SJSA1 (cell line): ENCODE measurements at regions not wholly inside any gene's neighbourhood (a gene's known extent, or its start where the extent isn't known, plus 50 kb on each side); places are given as distances from the start of the nearest gene placed in this dataset.

Source experiments
- DNase-seq, 2 experiments: peaks; one replicate each; pipeline ENCODE4 v3.0.0-alpha.2; 2015 to 2020; ENCODE audit warnings: low spot score in 2 of 2, low read depth in 1 of 2
- H3K27ac ChIP-seq: fragments of 250-450 bp; sonication (Bioruptor Pico); 2 replicates; pipeline ENCODE4 v1.5.1; 2020; ENCODE audit warnings: mild to moderate bottlenecking, moderate library complexity
- H3K27me3 ChIP-seq: fragments of 250-450 bp; sonication (Bioruptor Pico); replicated peaks from 2 replicates; pipeline ENCODE4 v1.5.1; 2020; ENCODE audit warnings: mild to moderate bottlenecking, moderate library complexity
- H3K36me3 ChIP-seq: fragments of 250-450 bp; sonication (Bioruptor Pico); 2 replicates; pipeline ENCODE4 v1.5.1; 2020; ENCODE audit warnings: mild to moderate bottlenecking
- H3K4me1 ChIP-seq: fragments of 250-450 bp; sonication (Bioruptor Pico); replicated peaks from 2 replicates; pipeline ENCODE4 v1.6.1; 2021; ENCODE audit warnings: mild to moderate bottlenecking
- H3K4me3 ChIP-seq: fragments of 250-450 bp; sonication (Bioruptor Pico); 2 replicates; pipeline ENCODE4 v1.5.1; 2020; ENCODE audit warnings: mild to moderate bottlenecking
- H3K9me3 ChIP-seq: fragments of 250-450 bp; sonication (Bioruptor Pico); replicated peaks from 2 replicates; pipeline ENCODE4 v1.5.1; 2020; ENCODE audit warnings: mild to moderate bottlenecking

DNA sequence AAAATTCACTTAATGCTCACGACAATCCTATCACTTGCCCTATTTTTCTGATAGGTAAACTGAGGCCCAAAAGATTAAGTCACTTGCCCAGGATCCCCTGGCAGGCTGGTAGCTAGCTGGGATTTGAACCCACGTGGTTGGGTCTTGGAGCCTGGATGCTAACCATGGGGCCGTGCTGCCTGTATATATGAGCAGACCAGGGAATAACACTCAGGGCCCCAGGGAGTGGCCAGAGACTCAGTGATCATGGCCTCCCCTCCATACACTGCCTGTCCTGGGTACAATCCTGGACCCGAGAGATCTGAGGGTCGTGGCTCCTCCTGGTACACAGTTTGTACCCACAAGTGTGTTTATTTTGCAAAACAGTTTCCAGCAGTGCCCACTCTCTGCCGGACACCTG is 116.9 kb upstream of the PTPN1 start:
- Histone ChIP-seq H3K27ac (no peak overlapping the region), H3K9me3 (no peaks in the 10 kb centered on the region), H3K4me1 (no peaks in the 10 kb centered on the region), H3K27me3 (no peaks in the 10 kb centered on the region), H3K4me3 (no peak overlapping the region), H3K36me3 (no peaks in the 10 kb centered on the region)
- no peak for DNase-seq

DNA sequence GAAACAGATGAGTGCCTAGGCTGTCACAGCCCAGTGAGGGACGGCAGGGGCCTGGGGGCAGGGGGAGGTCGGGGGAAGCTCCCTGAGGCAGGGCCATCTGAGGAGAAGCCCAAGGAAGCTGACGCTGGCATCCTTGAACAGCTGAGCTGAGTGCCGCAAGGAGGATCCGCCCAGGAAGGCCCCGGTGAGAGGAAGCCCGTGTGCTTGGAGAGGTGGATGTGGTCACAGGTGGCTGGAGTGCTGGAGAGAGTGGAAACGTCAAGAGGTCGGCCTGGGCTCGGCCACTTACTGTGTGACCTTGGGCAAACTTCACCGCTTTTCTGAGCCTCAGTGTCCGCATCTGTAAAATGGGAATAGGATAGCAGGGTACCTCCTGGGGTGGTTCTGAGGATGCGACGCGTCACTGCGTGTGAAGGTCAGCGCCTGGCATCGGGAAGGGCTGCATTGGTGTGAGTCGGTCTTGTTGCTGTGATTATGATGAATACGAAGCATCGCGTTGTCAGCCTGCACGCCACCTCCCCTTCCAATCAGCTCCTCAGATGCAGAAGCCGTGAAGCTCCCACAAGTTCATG is 116.1 kb upstream of the PTPN1 start:
- H3K4me1 ChIP-seq: no peaks in the 10 kb centered on the region
- no peak for DNase-seq
- H3K27ac ChIP-seq: no peak overlapping the region
- H3K36me3 ChIP-seq: no peaks in the 10 kb centered on the region
- H3K27me3 ChIP-seq: no peaks in the 10 kb centered on the region
- no peaks in the 10 kb centered on the region for H3K9me3 ChIP-seq
- no peak overlapping the region for H3K4me3 ChIP-seq

GRCh38 chr20:50394569-50394968 is 115.6 kb upstream of the PTPN1 start:
- DNase-seq: no peak
- H3K27me3 ChIP-seq: no peaks in the 10 kb centered on the region
- no peaks in the 10 kb centered on the region for H3K9me3 ChIP-seq
- H3K4me3 ChIP-seq: no peak overlapping the region
- H3K36me3 ChIP-seq: no peaks in the 10 kb centered on the region
- no peak overlapping the region for H3K27ac ChIP-seq
- no peaks in the 10 kb centered on the region for H3K4me1 ChIP-seq

GRCh38 chr20:50395251-50395729 is 114.9 kb upstream of the PTPN1 start:
- no peaks in the 10 kb centered on the region for H3K9me3 ChIP-seq
- H3K4me1 ChIP-seq: no peaks in the 10 kb centered on the region
- no peak overlapping the region for H3K27ac ChIP-seq
- no peaks in the 10 kb centered on the region for H3K36me3 ChIP-seq
- DNase-seq: no peak
- no peaks in the 10 kb centered on the region for H3K27me3 ChIP-seq
- H3K4me3 ChIP-seq: no peak overlapping the region

DNA sequence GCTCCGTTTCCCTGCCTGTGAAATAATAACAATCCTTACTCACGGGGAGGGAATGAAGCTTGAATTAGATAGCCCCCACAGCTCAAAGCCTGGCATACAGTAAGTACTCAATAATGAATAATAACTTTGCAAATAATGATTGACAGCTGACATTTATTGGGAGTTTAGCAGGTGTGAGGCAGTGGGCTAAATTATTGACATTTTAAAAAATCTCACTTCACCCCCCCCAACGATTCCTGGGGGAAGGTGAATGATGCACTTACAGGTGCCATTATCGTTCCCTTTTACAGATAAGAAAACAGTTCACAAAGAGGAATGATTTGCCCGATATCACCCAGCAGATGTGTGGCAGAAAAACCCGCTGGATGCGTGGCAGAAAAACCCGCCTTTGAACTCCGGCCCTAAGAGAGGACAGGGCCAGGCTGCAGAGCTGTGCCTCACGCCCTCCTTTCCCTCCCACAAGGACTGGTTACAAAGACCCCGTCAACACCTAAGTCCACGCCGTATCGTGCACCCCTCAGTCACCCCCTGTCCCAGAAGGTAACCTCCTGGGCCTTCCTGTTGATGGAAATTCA is 114.2 kb upstream of the PTPN1 start:
- Histone ChIP-seq H3K27ac (no peak overlapping the region), H3K36me3 (no peaks in the 10 kb centered on the region), H3K9me3 (no peaks in the 10 kb centered on the region), H3K27me3 (no peaks in the 10 kb centered on the region), H3K4me3 (no peak overlapping the region), H3K4me1 (no peaks in the 10 kb centered on the region)
- DNase-seq: no peak

DNA sequence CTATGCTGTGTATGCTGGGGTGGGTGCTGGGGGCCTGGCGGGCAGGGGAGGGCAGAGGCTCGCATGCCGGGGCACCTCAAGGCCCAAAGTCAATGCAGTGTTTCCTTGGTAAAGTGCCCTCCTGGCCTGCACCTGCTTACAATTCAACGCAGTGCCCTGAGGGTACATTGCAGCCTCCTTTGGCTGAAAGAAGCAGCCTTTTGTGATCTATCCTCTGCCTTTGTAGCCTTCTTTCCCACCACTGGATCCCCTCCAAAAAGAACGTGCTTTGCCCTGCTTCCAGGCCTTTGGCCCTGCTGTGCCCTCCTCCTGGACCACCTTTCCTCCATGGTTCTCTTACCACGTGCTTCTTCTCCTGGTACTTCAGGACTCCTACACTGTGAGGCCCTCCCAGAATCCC is 113.6 kb upstream of the PTPN1 start:
- H3K9me3 ChIP-seq: no peaks in the 10 kb centered on the region
- no peak overlapping the region for H3K4me3 ChIP-seq
- H3K27me3 ChIP-seq: no peaks in the 10 kb centered on the region
- no peaks in the 10 kb centered on the region for H3K4me1 ChIP-seq
- no peak for DNase-seq
- H3K27ac ChIP-seq: no peak overlapping the region
- H3K36me3 ChIP-seq: no peaks in the 10 kb centered on the region

- H3K36me3 ChIP-seq: no peaks in the 10 kb centered on the region
- no peak overlapping the region for H3K4me3 ChIP-seq
- DNase-seq: no peak
- no peaks in the 10 kb centered on the region for H3K9me3 ChIP-seq
- no peak overlapping the region for H3K27ac ChIP-seq
- H3K27me3 ChIP-seq: no peaks in the 10 kb centered on the region
- H3K4me1 ChIP-seq: no peaks in the 10 kb centered on the region
Observed at GRCh38 chr20:50397058-50397457, 113.1 kb upstream of the PTPN1 start.

- no peak for DNase-seq
- no peak overlapping the region for H3K27ac ChIP-seq
- no peak overlapping the region for H3K4me3 ChIP-seq
- no peaks in the 10 kb centered on the region for H3K9me3 ChIP-seq
- H3K36me3 ChIP-seq: no peaks in the 10 kb centered on the region
- H3K27me3 ChIP-seq: no peaks in the 10 kb centered on the region
- no peaks in the 10 kb centered on the region for H3K4me1 ChIP-seq
Observed at GRCh38 chr20:50398064-50398463, 112.1 kb upstream of the PTPN1 start.

DNA sequence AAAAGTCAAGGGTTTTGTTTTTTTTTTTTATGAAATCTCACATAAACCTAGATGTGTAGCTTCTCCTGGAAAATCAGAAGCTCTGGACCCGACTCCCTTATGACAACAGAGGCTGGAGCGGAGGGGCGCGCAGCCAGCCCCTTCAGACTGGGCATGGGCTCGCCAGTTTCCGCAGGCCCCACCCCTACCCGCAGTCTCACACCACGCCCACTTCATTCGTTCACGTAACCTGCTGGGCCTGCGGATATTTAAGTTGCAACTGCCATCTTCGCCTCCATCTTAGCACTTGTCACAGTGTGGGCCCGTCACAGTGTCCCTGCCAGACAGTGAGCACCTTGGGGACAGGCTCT is 111.7 kb upstream of the PTPN1 start:
- no peak overlapping the region for H3K27ac ChIP-seq
- no peak for DNase-seq
- H3K4me3 ChIP-seq: no peak overlapping the region
- no peaks in the 10 kb centered on the region for H3K9me3 ChIP-seq
- no peaks in the 10 kb centered on the region for H3K27me3 ChIP-seq
- H3K4me1 ChIP-seq: no peaks in the 10 kb centered on the region
- H3K36me3 ChIP-seq: no peaks in the 10 kb centered on the region

GRCh38 chr20:50398821-50399554 is 111.2 kb upstream of the PTPN1 start:
- H3K27me3 ChIP-seq: no peaks in the 10 kb centered on the region
- no peaks in the 10 kb centered on the region for H3K36me3 ChIP-seq
- DNase-seq: no peak
- no peak overlapping the region for H3K4me3 ChIP-seq
- no peaks in the 10 kb centered on the region for H3K4me1 ChIP-seq
- H3K9me3 ChIP-seq: no peaks in the 10 kb centered on the region
- H3K27ac ChIP-seq: no peak overlapping the region

DNA sequence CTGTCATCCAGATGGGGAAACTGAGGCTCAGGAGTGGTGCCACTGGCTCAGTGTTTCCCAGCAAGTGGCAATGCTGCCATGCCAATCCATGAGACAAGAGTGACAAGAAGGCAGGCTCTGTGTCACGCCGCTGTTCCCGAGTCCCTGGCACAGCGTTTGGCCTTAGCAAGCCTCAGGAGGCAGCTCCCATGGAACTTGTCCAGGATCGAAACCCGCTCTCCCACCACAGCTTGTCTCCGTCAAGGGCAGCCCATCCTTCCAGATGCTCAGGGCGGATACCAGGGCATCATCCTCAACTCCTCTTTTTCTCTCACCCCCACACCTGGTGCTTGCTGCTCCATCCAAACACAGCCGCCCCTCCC is 110.6 kb upstream of the PTPN1 start:
- no peak overlapping the region for H3K4me3 ChIP-seq
- no peaks in the 10 kb centered on the region for H3K36me3 ChIP-seq
- no peaks in the 10 kb centered on the region for H3K27me3 ChIP-seq
- H3K27ac ChIP-seq: no peak overlapping the region
- H3K4me1 ChIP-seq: no peaks in the 10 kb centered on the region
- no peaks in the 10 kb centered on the region for H3K9me3 ChIP-seq
- no peak for DNase-seq

DNA sequence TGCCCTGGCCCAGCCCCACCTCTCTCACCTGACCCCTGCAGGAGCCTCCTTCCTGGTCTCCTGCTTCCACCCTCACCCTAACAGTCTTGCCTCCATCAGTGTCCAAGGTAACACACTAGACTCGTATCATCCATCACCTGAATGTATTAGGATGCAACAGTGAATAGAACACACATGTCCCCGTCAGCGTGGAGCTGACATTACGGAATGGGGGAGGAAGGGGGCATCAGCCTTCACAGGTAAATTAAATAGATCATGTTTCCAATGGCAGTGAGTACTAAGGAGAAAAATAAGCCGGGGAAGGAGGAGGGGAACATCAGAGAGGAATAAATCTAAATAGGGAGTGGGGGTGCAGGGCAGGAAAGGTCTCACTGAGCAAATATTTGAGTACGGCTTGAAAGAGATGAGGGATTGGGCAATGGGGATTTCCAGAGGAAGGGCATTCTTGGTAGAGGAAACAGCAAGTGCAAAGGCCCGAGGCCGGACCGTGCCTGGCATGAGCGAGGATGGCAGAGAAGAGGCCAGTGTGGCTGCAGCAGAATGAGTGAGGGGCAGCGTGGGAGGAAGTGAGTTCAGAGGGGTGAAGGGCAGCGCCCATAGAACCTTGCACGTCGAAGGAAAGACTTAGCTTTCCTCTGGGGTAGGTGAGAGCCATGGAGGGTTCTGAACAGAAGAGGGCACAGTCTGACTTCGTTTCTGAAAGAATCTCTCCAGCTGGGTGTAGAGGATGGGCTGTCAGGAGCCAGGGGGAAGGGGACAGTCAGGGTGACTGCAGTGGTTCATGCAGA is 110.1 kb upstream of the PTPN1 start:
- Histone ChIP-seq H3K27me3 (no peaks in the 10 kb centered on the region), H3K27ac (no peak overlapping the region), H3K4me3 (no peak overlapping the region), H3K36me3 (no peaks in the 10 kb centered on the region), H3K9me3 (no peaks in the 10 kb centered on the region), H3K4me1 (no peaks in the 10 kb centered on the region)
- DNase-seq: no peak

GRCh38 chr20:50400705-50401586 is 109.2 kb upstream of the PTPN1 start:
- Histone ChIP-seq H3K36me3 (no peaks in the 10 kb centered on the region), H3K4me1 (no peaks in the 10 kb centered on the region), H3K4me3 (no peak overlapping the region), H3K27me3 (no peaks in the 10 kb centered on the region), H3K9me3 (no peaks in the 10 kb centered on the region), H3K27ac (no peak overlapping the region)
- DNase-seq: no peak
